GM21528 (cell line): ENCODE measurements at regions not wholly inside any gene's neighbourhood (a gene's known extent, or its start where the extent isn't known, plus 50 kb on each side); places are given as distances from the start of the nearest gene placed in this dataset.

ENCODE experiments used
- ATAC-seq: cut with Tn5 transposase; IDR thresholded peaks from one replicate; pipeline ENCODE4 v1.9.1; 2021; ENCODE audit warnings: mild to moderate bottlenecking, moderate library complexity; ENCODE audit not compliant: unreplicated experiment, low FRiP score

DNA sequence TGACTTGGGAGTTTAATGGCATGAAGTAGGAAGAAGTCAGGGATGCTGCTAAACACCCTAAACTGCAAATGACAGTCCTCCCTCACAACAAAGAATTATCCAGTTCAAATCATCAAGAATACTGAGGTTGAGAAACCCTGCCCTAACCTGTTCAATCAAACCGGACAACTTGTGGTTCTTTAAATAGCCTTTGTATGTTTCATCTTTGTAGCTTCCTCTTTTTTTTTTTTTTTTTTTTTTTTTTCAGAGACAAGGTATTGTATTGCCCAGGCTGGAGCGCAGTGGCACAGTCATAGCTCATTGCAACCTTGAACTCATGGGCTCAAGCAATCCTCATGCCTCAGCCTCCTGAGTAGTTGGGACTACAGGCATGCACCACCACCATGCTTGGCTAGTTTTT lies 52.5 kb upstream of the TTC29 start:
- ATAC-seq: no peak

DNA sequence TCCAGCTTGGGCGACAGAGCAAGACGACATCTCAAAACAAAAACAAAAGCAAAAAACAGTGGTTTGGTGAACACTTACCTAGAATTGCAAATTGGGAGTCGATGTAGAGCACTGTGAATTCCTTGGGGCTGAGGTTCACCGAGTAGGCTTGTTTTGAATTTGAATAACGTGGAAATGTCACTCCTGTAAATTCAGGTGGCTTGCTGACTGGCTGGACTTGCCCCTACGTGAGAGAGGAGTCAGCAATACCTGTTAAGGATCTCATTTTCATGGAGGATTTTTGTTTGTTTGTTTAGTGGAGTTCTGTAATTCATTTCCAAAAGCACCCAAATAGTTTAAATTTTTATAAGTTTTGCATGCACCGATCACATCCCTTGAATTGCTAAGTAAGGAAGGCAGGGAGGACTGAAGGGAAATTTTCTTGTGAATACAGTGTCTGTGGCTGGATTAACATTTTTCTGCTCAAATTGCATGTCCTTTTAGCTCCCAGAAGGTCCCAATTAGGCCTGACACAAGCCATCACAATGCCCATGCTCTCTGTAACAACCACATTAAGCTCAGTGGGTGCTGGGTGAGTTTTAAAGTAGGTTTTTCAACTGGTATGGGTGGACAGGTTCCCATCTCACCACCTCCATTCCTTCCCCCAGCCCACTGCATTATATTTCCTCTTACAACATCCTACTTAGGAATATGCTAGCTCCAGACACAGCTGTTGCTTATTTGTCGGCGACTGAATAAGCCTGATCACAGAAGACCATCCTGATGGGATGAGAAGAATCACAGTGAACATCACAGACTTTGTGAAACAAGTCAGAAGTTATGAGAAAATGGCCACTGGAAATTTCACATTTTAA lies 58.5 kb upstream of the TTC29 start:
- no peak for ATAC-seq

DNA sequence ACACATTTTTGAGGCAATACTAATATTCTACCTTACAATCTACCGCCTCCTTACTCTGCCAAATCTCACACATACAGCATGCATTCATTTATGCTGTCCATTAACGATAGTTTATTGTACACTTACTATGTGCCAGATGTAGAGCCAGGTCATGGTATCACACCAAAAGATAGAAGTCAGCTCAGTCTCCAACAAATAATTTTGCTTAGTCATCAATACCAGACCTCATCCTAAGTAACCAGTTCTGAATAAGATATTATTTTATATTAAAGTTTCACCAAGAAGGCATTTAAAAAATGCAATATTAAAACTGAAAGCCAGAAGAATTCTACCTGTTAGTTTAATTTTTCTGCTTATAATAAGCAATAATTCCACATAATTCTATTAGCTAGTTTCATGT lies 60.6 kb upstream of the TTC29 start:
- ATAC-seq: no peak

DNA sequence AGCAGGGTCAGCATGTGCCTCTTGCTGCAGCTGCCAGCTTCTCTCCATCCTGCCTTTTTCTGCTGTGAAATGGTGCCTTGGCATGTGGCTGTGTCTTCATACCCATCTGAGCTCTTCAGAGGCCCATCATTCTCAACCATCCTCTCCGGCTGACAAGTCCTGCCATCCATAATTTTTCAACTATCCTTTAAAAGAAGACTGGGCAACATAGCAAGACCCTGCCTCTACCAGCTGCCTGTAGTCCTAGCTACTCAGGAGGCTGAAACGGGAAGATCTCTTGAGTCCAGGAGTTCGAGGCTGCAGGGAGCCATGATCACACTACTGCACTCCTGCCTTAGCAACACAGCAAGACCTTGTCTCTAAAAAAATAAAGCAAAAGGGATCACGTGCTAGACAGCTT lies 64.2 kb upstream of the TTC29 start:
- no peak for ATAC-seq

DNA sequence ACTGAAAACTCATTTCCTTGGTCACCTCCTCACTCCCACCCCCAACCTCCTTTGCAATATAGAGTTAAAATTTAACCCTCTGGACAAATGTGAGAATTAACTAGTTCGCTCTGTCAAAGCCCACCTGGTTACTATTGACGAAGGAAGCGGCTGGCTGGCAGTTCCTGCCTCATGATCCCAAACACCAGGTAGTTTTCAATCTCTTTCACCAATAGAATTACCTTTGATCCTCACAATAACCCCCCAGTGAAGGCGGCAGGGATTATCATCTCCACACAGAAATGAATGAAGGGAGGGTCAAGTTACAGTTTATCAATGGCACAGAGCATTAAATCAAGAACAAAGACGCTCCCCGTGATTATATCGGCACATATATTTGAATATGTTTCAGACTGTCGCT lies 65.7 kb upstream of the TTC29 start:
- ATAC-seq: no peak

DNA sequence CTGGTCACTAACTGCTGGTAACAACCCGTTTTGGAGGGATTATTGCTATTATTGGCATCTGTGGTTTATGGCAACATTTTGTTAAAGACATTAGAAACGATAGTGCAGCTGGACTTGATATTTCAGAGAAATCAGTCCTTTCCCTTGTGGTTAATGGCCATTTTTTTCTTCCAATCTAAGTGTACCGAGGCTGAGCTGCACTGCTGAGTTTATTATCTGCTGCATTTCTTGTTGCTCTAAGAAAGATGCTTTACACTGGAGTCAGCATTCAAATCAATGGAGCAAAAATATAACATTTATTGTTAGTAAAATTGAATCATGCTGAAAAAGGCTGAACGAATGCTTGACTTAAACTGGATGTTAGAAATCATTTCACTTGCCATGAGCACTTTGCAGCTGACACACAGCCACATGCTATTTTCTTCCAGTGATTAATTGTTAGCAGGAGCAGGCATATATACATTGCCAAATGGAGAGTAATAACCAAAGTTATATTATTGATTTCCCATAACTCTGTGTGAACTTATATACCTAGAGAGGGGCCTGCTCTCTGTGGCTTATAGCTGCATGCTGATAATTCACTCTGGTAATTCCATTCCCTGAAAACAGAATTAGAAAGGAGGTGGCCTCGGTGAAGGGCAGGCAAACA lies 66.5 kb upstream of the TTC29 start:
- no peak for ATAC-seq

GRCh38 chr4:147014946-147015345 lies 69.3 kb upstream of the TTC29 start:
- ATAC-seq: no peak

GRCh38 chr4:147015491-147015890 lies 69.8 kb upstream of the TTC29 start:
- ATAC-seq: no peak

- ATAC-seq: no peak
These were observed 71.4 kb upstream of the TTC29 start for GRCh38 chr4:147017081-147017480.

GRCh38 chr4:147019091-147019490 lies 73.4 kb upstream of the TTC29 start:
- peak; percentile 89 for ATAC-seq

DNA sequence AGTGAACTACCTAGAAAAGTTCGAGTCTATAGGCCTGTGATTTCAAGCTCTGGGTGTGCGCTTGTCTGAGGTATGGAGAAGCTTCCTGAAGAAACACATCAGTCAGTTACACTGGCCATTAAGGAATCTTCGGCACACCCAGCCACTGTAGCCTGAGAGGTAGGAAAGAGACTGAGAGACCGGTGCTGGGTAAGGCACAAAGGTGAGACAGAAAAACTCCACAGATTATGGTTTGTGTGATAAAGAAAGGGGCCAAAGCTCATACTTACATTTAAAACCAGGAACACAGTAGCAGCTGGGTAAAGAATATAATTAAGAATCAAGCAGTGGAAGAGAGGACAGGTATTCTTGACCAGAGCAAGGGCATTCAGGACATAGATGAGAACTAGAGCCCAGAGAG lies 74.8 kb upstream of the TTC29 start:
- no peak for ATAC-seq

DNA sequence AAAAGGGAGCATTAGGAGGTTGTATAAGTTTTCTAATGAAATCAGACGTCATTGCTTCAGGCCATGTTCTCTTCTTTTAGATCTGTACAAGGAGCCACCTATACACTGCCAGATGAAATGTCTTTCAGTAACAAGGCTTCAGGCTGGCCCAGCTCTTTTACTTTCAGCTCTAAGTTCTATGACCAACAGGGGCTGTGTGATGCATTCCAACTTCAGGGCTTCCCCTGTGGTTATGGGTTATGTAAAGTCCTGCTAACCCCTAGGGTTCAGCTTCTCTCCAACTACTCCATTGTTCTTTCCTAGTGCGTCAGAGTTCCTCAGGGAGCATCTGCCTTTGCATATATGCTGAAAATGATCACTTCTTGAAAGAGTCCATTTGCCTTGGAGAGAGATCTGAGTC lies 79.4 kb upstream of the TTC29 start:
- ATAC-seq: no peak

GRCh38 chr4:147029296-147029695 lies 83.6 kb upstream of the TTC29 start:
- no peak for ATAC-seq

DNA sequence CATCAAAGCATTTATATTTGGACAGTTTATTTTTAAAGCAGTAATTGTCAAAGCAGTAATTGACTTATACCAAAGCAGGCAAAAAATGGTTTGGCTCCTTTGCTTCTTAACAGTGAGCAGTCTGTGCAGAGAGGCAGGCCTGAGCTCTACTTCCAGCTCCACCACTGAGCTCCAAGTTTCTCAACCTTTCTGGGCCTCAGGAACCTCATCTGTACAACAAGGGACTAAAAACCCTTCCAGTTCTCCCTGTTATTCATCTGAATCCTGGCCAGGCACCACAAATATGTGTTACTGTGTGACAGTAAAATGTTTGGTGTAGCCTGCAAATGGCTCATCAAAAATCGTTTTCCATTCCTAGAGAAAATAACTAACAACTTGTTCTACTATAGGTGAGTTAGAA lies 88.7 kb upstream of the TTC29 start:
- no peak for ATAC-seq

GRCh38 chr4:147037069-147037468 lies 91.4 kb upstream of the TTC29 start:
- ATAC-seq: no peak

GRCh38 chr4:147039976-147040575 lies 94.4 kb upstream of the TTC29 start:
- no peak for ATAC-seq

GRCh38 chr4:147040874-147041273 lies 95.2 kb upstream of the TTC29 start:
- no peak for ATAC-seq

DNA sequence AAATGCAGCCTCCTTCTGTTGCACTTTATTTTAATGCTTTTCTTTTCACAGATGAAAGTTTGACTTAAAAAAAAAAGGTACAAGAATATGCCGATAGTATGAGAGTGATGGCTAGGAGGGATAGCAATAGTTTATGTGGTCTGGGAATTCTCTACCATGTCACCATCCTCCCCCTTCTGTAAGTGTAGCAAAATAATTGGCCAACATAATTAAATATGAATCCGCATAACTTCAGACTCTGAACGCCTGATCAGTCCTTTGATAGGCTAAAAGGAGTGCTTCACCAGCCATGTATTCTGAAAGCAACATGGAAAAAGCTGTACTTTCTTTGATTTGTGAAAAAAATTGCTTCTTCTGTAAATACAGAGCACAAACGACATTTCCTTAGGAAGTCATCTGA lies 95.7 kb upstream of the TTC29 start:
- no peak for ATAC-seq

GRCh38 chr4:147042046-147042445 lies 96.4 kb upstream of the TTC29 start:
- no peak for ATAC-seq

DNA sequence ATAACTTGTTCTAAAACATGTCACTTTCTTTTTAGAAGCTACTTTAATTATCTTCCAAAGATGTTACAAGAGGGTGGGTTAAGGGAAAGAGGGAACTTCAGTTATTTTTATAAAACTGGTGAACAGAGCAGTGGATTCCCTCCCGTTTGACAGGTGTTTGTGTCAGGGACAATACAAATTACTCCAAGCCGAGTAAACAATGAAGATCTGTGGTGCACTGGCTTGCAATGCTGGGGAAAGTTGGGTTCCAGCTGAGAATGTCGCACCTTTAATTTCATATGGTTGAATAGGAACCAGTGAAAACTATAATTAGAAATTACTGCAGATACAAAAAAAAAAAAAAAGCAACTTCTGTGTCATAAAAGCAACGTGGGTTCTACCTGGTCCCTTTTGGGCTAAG lies 98.6 kb upstream of the TTC29 start:
- ATAC-seq: no peak

DNA sequence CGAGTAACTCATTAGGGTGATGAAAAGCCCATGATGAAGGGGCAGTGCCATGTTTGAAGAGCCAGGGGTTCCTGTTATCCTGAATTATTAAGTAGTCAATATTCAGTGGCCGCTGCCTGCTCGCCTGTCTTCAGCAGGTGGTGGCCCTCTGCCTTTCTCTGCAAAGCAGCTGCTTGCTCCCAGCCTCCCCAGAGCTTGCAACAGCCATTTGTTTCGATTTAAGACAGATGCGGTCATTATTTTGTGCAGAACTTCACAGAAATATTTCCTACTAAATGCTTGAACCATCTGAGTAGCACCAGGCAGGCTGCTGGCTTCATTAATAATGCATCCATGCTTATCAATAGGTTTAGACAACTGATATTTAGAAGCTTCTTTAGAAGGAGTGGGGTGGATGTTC lies 104.3 kb upstream of the TTC29 start:
- no peak for ATAC-seq

- no peak for ATAC-seq
These were observed 104.7 kb upstream of the TTC29 start for GRCh38 chr4:147050356-147050765.
